ENCODE measurements at regions not wholly inside any gene's neighbourhood (a gene's known extent, or its start where the extent isn't known, plus 50 kb on each side); places are given as distances from the start of the nearest gene placed in this dataset.
"Not testable (repeated sequence)": the region's sequence is repeated elsewhere in the genome, so short reads cannot be mapped to it uniquely, and the experiment has no call there.

GRCh38 chr1:815147-815922 is 108.4 kb upstream of the SAMD11 start:
- not testable (repeated sequence) for DNase-seq (ENCODE audit: low read depth in 1 of 2, low spot score in 1 of 2)

- DNase-seq (ENCODE audit: low read depth in 1 of 2, low spot score in 1 of 2), result not testable (repeated sequence)
Observed at GRCh38 chr1:817071-817599, 106.6 kb upstream of the SAMD11 start.

GRCh38 chr1:817658-818617 is 105.8 kb upstream of the SAMD11 start:
- not testable (repeated sequence) for DNase-seq (ENCODE audit: low read depth in 1 of 2, low spot score in 1 of 2)

GRCh38 chr1:818618-819291 is 105.0 kb upstream of the SAMD11 start:
- DNase-seq (ENCODE audit: low read depth in 1 of 2, low spot score in 1 of 2), result no peak

GRCh38 chr1:820962-821361 is 102.8 kb upstream of the SAMD11 start:
- DNase-seq (ENCODE audit: low read depth in 1 of 2, low spot score in 1 of 2), result no peak

- not testable (repeated sequence) for DNase-seq (ENCODE audit: low read depth in 1 of 2, low spot score in 1 of 2)
Observed at GRCh38 chr1:826808-827207, 96.9 kb upstream of the SAMD11 start.

GRCh38 chr1:827211-828063 is 96.3 kb upstream of the SAMD11 start:
- peak; percentile 93 to 96 for DNase-seq (ENCODE audit: low read depth in 1 of 2, low spot score in 1 of 2)

GRCh38 chr1:829324-829723 is 94.4 kb upstream of the SAMD11 start:
- DNase-seq (ENCODE audit: low read depth in 1 of 2, low spot score in 1 of 2), result not testable (repeated sequence)

GRCh38 chr1:829932-830331 is 93.8 kb upstream of the SAMD11 start:
- not testable (repeated sequence) for DNase-seq (ENCODE audit: low read depth in 1 of 2, low spot score in 1 of 2)

GRCh38 chr1:830750-831149 is 93.0 kb upstream of the SAMD11 start:
- not testable (repeated sequence) for DNase-seq (ENCODE audit: low read depth in 1 of 2, low spot score in 1 of 2)

- no peak for DNase-seq (ENCODE audit: low read depth in 1 of 2, low spot score in 1 of 2)
Observed at GRCh38 chr1:831522-831921, 92.2 kb upstream of the SAMD11 start.

- DNase-seq (ENCODE audit: low read depth in 1 of 2, low spot score in 1 of 2), result no peak
Observed at GRCh38 chr1:832136-832535, 91.6 kb upstream of the SAMD11 start.

GRCh38 chr1:833226-833625 is 90.5 kb upstream of the SAMD11 start:
- not testable (repeated sequence) for DNase-seq (ENCODE audit: low read depth in 1 of 2, low spot score in 1 of 2)

- not testable (repeated sequence) for DNase-seq (ENCODE audit: low read depth in 1 of 2, low spot score in 1 of 2)
Observed at GRCh38 chr1:835509-835908, 88.2 kb upstream of the SAMD11 start.

- not testable (repeated sequence) for DNase-seq (ENCODE audit: low read depth in 1 of 2, low spot score in 1 of 2)
Observed at GRCh38 chr1:837601-838000, 86.1 kb upstream of the SAMD11 start.

- DNase-seq (ENCODE audit: low read depth in 1 of 2, low spot score in 1 of 2), result not testable (repeated sequence)
Observed at GRCh38 chr1:838291-838690, 85.4 kb upstream of the SAMD11 start.

GRCh38 chr1:840592-840991 is 83.1 kb upstream of the SAMD11 start:
- not testable (repeated sequence) for DNase-seq (ENCODE audit: low read depth in 1 of 2, low spot score in 1 of 2)

- not testable (repeated sequence) for DNase-seq (ENCODE audit: low read depth in 1 of 2, low spot score in 1 of 2)
Observed at GRCh38 chr1:841671-842425, 81.9 kb upstream of the SAMD11 start.

GRCh38 chr1:842799-843198 is 80.9 kb upstream of the SAMD11 start:
- not testable (repeated sequence) for DNase-seq (ENCODE audit: low read depth in 1 of 2, low spot score in 1 of 2)
